Neuronal stem cell (in vitro differentiated cells): ENCODE measurements at regions not wholly inside any gene's neighbourhood (a gene's known extent, or its start where the extent isn't known, plus 50 kb on each side); places are given as distances from the start of the nearest gene placed in this dataset.
"Not testable (repeated sequence)": the region's sequence is repeated elsewhere in the genome, so short reads cannot be mapped to it uniquely, and the experiment has no call there.

Experiments used
- DNase-seq: peaks from one replicate; pipeline ENCODE4 v3.0.0-alpha.2; 2013; ENCODE audit warnings: low spot score
- H2AFZ ChIP-seq: one replicate; pipeline ENCODE4 v1.6.1; 2013; ENCODE audit warnings: mild to moderate bottlenecking, low read length, inconsistent platforms
- H2AK5ac ChIP-seq: 2 replicates; pipeline ENCODE4 v1.6.1; 2013; ENCODE audit warnings: low read depth, mild to moderate bottlenecking, inconsistent platforms, low read length, moderate library complexity, mixed read lengths
- H2BK120ac ChIP-seq: 2 replicates; pipeline ENCODE4 v1.6.1; 2013; ENCODE audit warnings: low read depth, mild to moderate bottlenecking, inconsistent platforms, low read length, moderate library complexity, mixed read lengths
- H2BK12ac ChIP-seq: one replicate; pipeline ENCODE4 v1.6.1; 2013; ENCODE audit warnings: low read length, inconsistent platforms
- H2BK15ac ChIP-seq: 2 replicates; pipeline ENCODE4 v1.6.1; 2013; ENCODE audit warnings: mild to moderate bottlenecking, low read length, inconsistent platforms, mixed read lengths
- H2BK5ac ChIP-seq: one replicate; pipeline ENCODE4 v1.6.1; 2013; ENCODE audit warnings: inconsistent platforms, mild to moderate bottlenecking, low read length, moderate library complexity
- H3K14ac ChIP-seq: one replicate; pipeline ENCODE4 v1.6.1; 2013; ENCODE audit warnings: low read length, inconsistent platforms
- H3K18ac ChIP-seq: 2 replicates; pipeline ENCODE4 v1.6.1; 2013; ENCODE audit warnings: low read length, inconsistent platforms
- H3K23ac ChIP-seq: 2 replicates; pipeline ENCODE4 v1.6.1; 2013; ENCODE audit warnings: low read depth, mild to moderate bottlenecking, mixed read lengths, low read length, inconsistent platforms; ENCODE audit not compliant: poor library complexity
- H3K27ac ChIP-seq: replicated peaks from 3 replicates; pipeline ENCODE4 v1.5.1; 2013; ENCODE audit warnings: low read length, inconsistent platforms
- H3K27me3 ChIP-seq, 3 experiments: 2 replicates each; pipeline ENCODE4 v1.6.1; 2013; ENCODE audit warnings: low read length in 3 of 3, mild to moderate bottlenecking in 2 of 3, inconsistent platforms in 1 of 3, low read depth in 1 of 3, mixed read lengths in 1 of 3, moderate library complexity in 1 of 3; ENCODE audit not compliant: control insufficient read depth in 3 of 3, insufficient read depth in 3 of 3
- H3K36me3 ChIP-seq, 2 donors: replicated peaks in 1 of 2; 2 replicates each; pipeline ENCODE4 v1.6.1; 2013; ENCODE audit warnings: low read length in 2 of 2; ENCODE audit not compliant: control insufficient read depth in 2 of 2, insufficient read depth in 2 of 2
- H3K4ac ChIP-seq: 2 replicates; pipeline ENCODE4 v1.6.1; 2013; ENCODE audit warnings: inconsistent platforms, mild to moderate bottlenecking, low read length, moderate library complexity
- H3K4me1 ChIP-seq, 2 donors: 1 replicate in 1 of 2; 2 replicates in 1 of 2; pipeline ENCODE4 v1.6.1; 2013; ENCODE audit warnings: low read length in 2 of 2, low read depth in 1 of 2; ENCODE audit not compliant: control insufficient read depth in 2 of 2, insufficient read depth in 1 of 2
- H3K4me2 ChIP-seq: one replicate; pipeline ENCODE4 v1.6.1; 2013; ENCODE audit warnings: mild to moderate bottlenecking, low read length, inconsistent platforms; ENCODE audit not compliant: insufficient read depth, poor library complexity, severe bottlenecking
- H3K4me3 ChIP-seq, 2 donors: 2 replicates each; pipeline ENCODE4 v1.5.1; 2013; ENCODE audit warnings: low read length in 2 of 2, mild to moderate bottlenecking in 2 of 2, inconsistent platforms in 1 of 2, moderate library complexity in 1 of 2
- H3K79me1 ChIP-seq: one replicate; pipeline ENCODE4 v1.6.1; 2013; ENCODE audit warnings: low read depth, mild to moderate bottlenecking, inconsistent platforms, low read length, moderate library complexity
- H3K9ac ChIP-seq: one replicate; pipeline ENCODE4 v1.6.1; 2013; ENCODE audit warnings: mild to moderate bottlenecking, low read depth, low read length, inconsistent platforms; ENCODE audit not compliant: poor library complexity
- H3K9me3 ChIP-seq, 2 donors: replicated peaks in 1 of 2; 2 replicates each; pipeline versions ENCODE3 to v1.6.1; 2013; ENCODE audit warnings: low read length in 2 of 2, mild to moderate bottlenecking in 2 of 2, inconsistent platforms in 1 of 2, low read depth in 1 of 2, mixed read lengths in 1 of 2, moderate library complexity in 1 of 2; ENCODE audit not compliant: control insufficient read depth in 2 of 2, insufficient read depth in 1 of 2
- H4K8ac ChIP-seq: one replicate; pipeline ENCODE4 v1.6.1; 2013; ENCODE audit warnings: low read depth, mild to moderate bottlenecking, inconsistent platforms, low read length, moderate library complexity
- H4K91ac ChIP-seq: one replicate; pipeline ENCODE4 v1.6.1; 2013; ENCODE audit warnings: low read length, low read depth, mild to moderate bottlenecking, inconsistent platforms; ENCODE audit not compliant: poor library complexity
- WGBS, 2 donors: extraction: QIAGEN DNeasy Blood & Tissue Kit; methylation state at CpG; one replicate each; pipeline ENCODE4 v1.1.7; 2013; ENCODE audit warnings: missing lambda C conversion rate in 2 of 2, mixed read lengths in 1 of 2; ENCODE audit not compliant: insufficient read length in 2 of 2, insufficient replicate concordance in 1 of 2; ENCODE audit errors: extremely low coverage in 2 of 2; 5-methylcytosine and 5-hydroxymethylcytosine counted together

GRCh38 chr7:76684737-76685136 lies 57.7 kb upstream of the POMZP3 start:
- no CpG with 5 or more reads among the region's 1 CpG for WGBS, 2 donors
- H3K4ac ChIP-seq, H2BK15ac ChIP-seq, H2AK5ac ChIP-seq, H3K9me3 ChIP-seq, H3K23ac ChIP-seq, H3K18ac ChIP-seq, H3K4me3 ChIP-seq, H3K27ac ChIP-seq, DNase-seq, H4K8ac ChIP-seq, H2BK120ac ChIP-seq, H3K27me3 ChIP-seq, H2BK5ac ChIP-seq, H3K36me3 ChIP-seq, H3K4me1 ChIP-seq, H3K9ac ChIP-seq, H2BK12ac ChIP-seq, H4K91ac ChIP-seq, H2AFZ ChIP-seq, H3K4me2 ChIP-seq, H3K79me1 ChIP-seq, H3K14ac ChIP-seq: not testable (repeated sequence)

- not testable (repeated sequence) for H4K8ac ChIP-seq, H3K4me2 ChIP-seq, H3K36me3 ChIP-seq, H3K9ac ChIP-seq, H2AK5ac ChIP-seq, H3K4ac ChIP-seq, H3K4me1 ChIP-seq, H3K18ac ChIP-seq, H3K9me3 ChIP-seq, H3K23ac ChIP-seq, H2BK120ac ChIP-seq, H3K27me3 ChIP-seq, H2BK15ac ChIP-seq, H3K27ac ChIP-seq, H3K79me1 ChIP-seq, H2BK5ac ChIP-seq, H3K4me3 ChIP-seq, H4K91ac ChIP-seq, H2BK12ac ChIP-seq, H2AFZ ChIP-seq, DNase-seq, H3K14ac ChIP-seq
- no CpG with 5 or more reads among the region's 1 CpG for WGBS, 2 donors
Measured at GRCh38 chr7:76683631-76684030, 56.6 kb upstream of the POMZP3 start.

- not testable (repeated sequence) for H2BK5ac ChIP-seq, H3K27ac ChIP-seq, H2BK15ac ChIP-seq, H3K9me3 ChIP-seq, H3K9ac ChIP-seq, H3K79me1 ChIP-seq, H3K4ac ChIP-seq, H4K91ac ChIP-seq, H2AK5ac ChIP-seq, H3K18ac ChIP-seq, H3K27me3 ChIP-seq, H3K4me1 ChIP-seq, H3K14ac ChIP-seq, H3K36me3 ChIP-seq, H2BK120ac ChIP-seq, H4K8ac ChIP-seq, H2AFZ ChIP-seq, DNase-seq, H2BK12ac ChIP-seq, H3K4me2 ChIP-seq, H3K23ac ChIP-seq, H3K4me3 ChIP-seq
- WGBS, 2 donors = no CpG with 5 or more reads among the region's 2 CpGs
Measured at GRCh38 chr7:76681810-76682209, 54.7 kb upstream of the POMZP3 start.

GRCh38 chr7:76679174-76679573 lies 52.1 kb upstream of the POMZP3 start:
- not testable (repeated sequence) for H3K9me3 ChIP-seq, DNase-seq, H2BK5ac ChIP-seq, H3K4me1 ChIP-seq, H2AFZ ChIP-seq, H3K27me3 ChIP-seq, H3K79me1 ChIP-seq, H3K14ac ChIP-seq, H3K4me3 ChIP-seq, H4K91ac ChIP-seq, H3K4ac ChIP-seq, H4K8ac ChIP-seq, H3K18ac ChIP-seq, H3K27ac ChIP-seq, H2BK12ac ChIP-seq, H3K4me2 ChIP-seq, H2BK15ac ChIP-seq, H3K23ac ChIP-seq, H3K36me3 ChIP-seq, H2BK120ac ChIP-seq, H2AK5ac ChIP-seq, H3K9ac ChIP-seq
- WGBS, 2 donors = no CpG with 5 or more reads among the region's 2 CpGs
